ENCODE measurements at regions not wholly inside any gene's neighbourhood (a gene's known extent, or its start where the extent isn't known, plus 50 kb on each side); places are given as distances from the start of the nearest gene placed in this dataset.
"Not testable (repeated sequence)": the region's sequence is repeated elsewhere in the genome, so short reads cannot be mapped to it uniquely, and the experiment has no call there.

- peak; percentile 1 for DNase-seq
These were observed 331.5 kb upstream of the LRP1B start for GRCh38 chr2:142462306-142462705.

- no peak for DNase-seq
These were observed 314.8 kb upstream of the LRP1B start for GRCh38 chr2:142445551-142446072.

GRCh38 chr2:142445023-142445422 is 314.2 kb upstream of the LRP1B start:
- DNase-seq = no peak

- no peak for DNase-seq
These were observed 305.0 kb upstream of the LRP1B start for GRCh38 chr2:142435847-142436246.

GRCh38 chr2:142426064-142426463 is 295.2 kb upstream of the LRP1B start:
- no peak for DNase-seq

- no peak for DNase-seq
These were observed 294.7 kb upstream of the LRP1B start for GRCh38 chr2:142425551-142425950.

GRCh38 chr2:142423603-142424002 is 292.8 kb upstream of the LRP1B start:
- DNase-seq = no peak

- no peak for DNase-seq
These were observed 292.0 kb upstream of the LRP1B start for GRCh38 chr2:142422769-142423168.

GRCh38 chr2:142422041-142422440 is 291.2 kb upstream of the LRP1B start:
- DNase-seq = no peak

- DNase-seq = not testable (repeated sequence)
These were observed 287.9 kb upstream of the LRP1B start for GRCh38 chr2:142418699-142419098.

- no peak for DNase-seq
These were observed 286.2 kb upstream of the LRP1B start for GRCh38 chr2:142416996-142417395.

- no peak for DNase-seq
These were observed 284.6 kb upstream of the LRP1B start for GRCh38 chr2:142415461-142415860.

GRCh38 chr2:142398212-142398611 is 267.4 kb upstream of the LRP1B start:
- no peak for DNase-seq

- DNase-seq = no peak
These were observed 264.5 kb upstream of the LRP1B start for GRCh38 chr2:142395291-142395690.

GRCh38 chr2:142380372-142380771 is 249.6 kb upstream of the LRP1B start:
- no peak for DNase-seq

GRCh38 chr2:142362069-142362468 is 231.3 kb upstream of the LRP1B start:
- DNase-seq = not testable (repeated sequence)

- DNase-seq = no peak
These were observed 216.9 kb upstream of the LRP1B start for GRCh38 chr2:142347751-142348150.

GRCh38 chr2:142339261-142339660 is 208.4 kb upstream of the LRP1B start:
- no peak for DNase-seq

GRCh38 chr2:142332196-142332595 is 201.4 kb upstream of the LRP1B start:
- no peak for DNase-seq

GRCh38 chr2:142330458-142330857 is 199.6 kb upstream of the LRP1B start:
- no peak for DNase-seq

GRCh38 chr2:142325870-142326269 is 195.1 kb upstream of the LRP1B start:
- DNase-seq = no peak

- DNase-seq = no peak
These were observed 192.4 kb upstream of the LRP1B start for GRCh38 chr2:142323206-142323605.

GRCh38 chr2:142321706-142322280 is 191.0 kb upstream of the LRP1B start:
- DNase-seq = peak; percentile 18

- DNase-seq = no peak
These were observed 189.3 kb upstream of the LRP1B start for GRCh38 chr2:142320067-142320466.

GRCh38 chr2:142316049-142316448 is 185.2 kb upstream of the LRP1B start:
- DNase-seq = no peak

Data from EL (cell line).